ENCODE measurements at regions not wholly inside any gene's neighbourhood (a gene's known extent, or its start where the extent isn't known, plus 50 kb on each side); places are given as distances from the start of the nearest gene placed in this dataset.
"Not testable (repeated sequence)": the region's sequence is repeated elsewhere in the genome, so short reads cannot be mapped to it uniquely, and the experiment has no call there.

- no CpG with 5 or more reads among the region's 17 CpGs for WGBS (ENCODE audit: insufficient coverage, low lambda C conversion rate)
- H3K4me1 ChIP-seq (ENCODE audit: control insufficient read depth, insufficient read depth, low read length), result no peaks in the 10 kb centered on the region
- DNase-seq, result no peak
- no peak overlapping the region for H3K4me3 ChIP-seq (ENCODE audit: low read length)
- H3K27me3 ChIP-seq (ENCODE audit: control insufficient read depth, insufficient read depth, low read length), result no peaks in the 10 kb centered on the region
- H3K27ac ChIP-seq (ENCODE audit: low read length), result no peak overlapping the region
- H3K9me3 ChIP-seq (ENCODE audit: control insufficient read depth, low read depth, low read length), result peaks cover 54% of the 10 kb centered on the region
- H3K36me3 ChIP-seq (ENCODE audit: control insufficient read depth, insufficient read depth, low read length), result no peaks in the 10 kb centered on the region
Measured at GRCh38 chr15:20356444-20356910, 185.1 kb downstream of the GOLGA6L6 start.

GRCh38 chr15:20355256-20355868 lies 186.2 kb downstream of the GOLGA6L6 start:
- 78% methylated on average over 3 of the region's 6 CpGs for WGBS (ENCODE audit: insufficient coverage, low lambda C conversion rate)
- DNase-seq, result no peak
- Histone ChIP-seq H3K36me3 (ENCODE audit: control insufficient read depth, insufficient read depth, low read length) (no peaks in the 10 kb centered on the region), H3K4me3 (ENCODE audit: low read length) (no peak overlapping the region), H3K4me1 (ENCODE audit: control insufficient read depth, insufficient read depth, low read length) (no peaks in the 10 kb centered on the region), H3K27me3 (ENCODE audit: control insufficient read depth, insufficient read depth, low read length) (no peaks in the 10 kb centered on the region), H3K27ac (ENCODE audit: low read length) (no peak overlapping the region), H3K9me3 (ENCODE audit: control insufficient read depth, low read depth, low read length) (peaks cover 65% of the 10 kb centered on the region)

- H3K4me3 ChIP-seq (ENCODE audit: low read length); H3K36me3 ChIP-seq (ENCODE audit: control insufficient read depth, insufficient read depth, low read length); H3K27me3 ChIP-seq (ENCODE audit: control insufficient read depth, insufficient read depth, low read length); DNase-seq; H3K27ac ChIP-seq (ENCODE audit: low read length); H3K4me1 ChIP-seq (ENCODE audit: control insufficient read depth, insufficient read depth, low read length): not testable (repeated sequence)
- H3K9me3 ChIP-seq (ENCODE audit: control insufficient read depth, low read depth, low read length), result peaks cover 70% of the 10 kb centered on the region
- 91% methylated on average over 1 of the region's 5 CpGs for whole genome bisulfite sequencing (ENCODE audit: insufficient coverage, low lambda C conversion rate)
Measured at GRCh38 chr15:20354884-20355223, 186.7 kb downstream of the GOLGA6L6 start.

GRCh38 chr15:20353966-20354883 lies 187.4 kb downstream of the GOLGA6L6 start:
- H3K4me3 ChIP-seq (ENCODE audit: low read length), result no peak overlapping the region
- peaks cover 76% of the 10 kb centered on the region for H3K9me3 ChIP-seq (ENCODE audit: control insufficient read depth, low read depth, low read length)
- H3K4me1 ChIP-seq (ENCODE audit: control insufficient read depth, insufficient read depth, low read length), result no peaks in the 10 kb centered on the region
- no peak for DNase-seq
- H3K36me3 ChIP-seq (ENCODE audit: control insufficient read depth, insufficient read depth, low read length), result no peaks in the 10 kb centered on the region
- no peaks in the 10 kb centered on the region for H3K27me3 ChIP-seq (ENCODE audit: control insufficient read depth, insufficient read depth, low read length)
- no peak overlapping the region for H3K27ac ChIP-seq (ENCODE audit: low read length)
- WGBS (ENCODE audit: insufficient coverage, low lambda C conversion rate), result 80% methylated on average over 1 of the region's 14 CpGs

GRCh38 chr15:20352241-20353200 lies 189.1 kb downstream of the GOLGA6L6 start:
- DNase-seq, result no peak
- H3K4me1 ChIP-seq (ENCODE audit: control insufficient read depth, insufficient read depth, low read length), result no peaks in the 10 kb centered on the region
- H3K4me3 ChIP-seq (ENCODE audit: low read length), result no peak overlapping the region
- H3K27ac ChIP-seq (ENCODE audit: low read length), result no peak overlapping the region
- peaks cover 76% of the 10 kb centered on the region for H3K9me3 ChIP-seq (ENCODE audit: control insufficient read depth, low read depth, low read length)
- H3K36me3 ChIP-seq (ENCODE audit: control insufficient read depth, insufficient read depth, low read length), result no peaks in the 10 kb centered on the region
- no peaks in the 10 kb centered on the region for H3K27me3 ChIP-seq (ENCODE audit: control insufficient read depth, insufficient read depth, low read length)
- 36% methylated on average over 3 of the region's 17 CpGs for WGBS (ENCODE audit: insufficient coverage, low lambda C conversion rate)

GRCh38 chr15:20351448-20351971 lies 190.1 kb downstream of the GOLGA6L6 start:
- no peak for DNase-seq
- Histone ChIP-seq H3K4me3 (ENCODE audit: low read length) (no peak overlapping the region), H3K9me3 (ENCODE audit: control insufficient read depth, low read depth, low read length) (peaks cover 67% of the 10 kb centered on the region), H3K27me3 (ENCODE audit: control insufficient read depth, insufficient read depth, low read length) (no peaks in the 10 kb centered on the region), H3K4me1 (ENCODE audit: control insufficient read depth, insufficient read depth, low read length) (no peaks in the 10 kb centered on the region), H3K27ac (ENCODE audit: low read length) (no peak overlapping the region), H3K36me3 (ENCODE audit: control insufficient read depth, insufficient read depth, low read length) (no peaks in the 10 kb centered on the region)
- no CpG with 5 or more reads among the region's 9 CpGs for WGBS (ENCODE audit: insufficient coverage, low lambda C conversion rate)

- no CpG with 5 or more reads among the region's 13 CpGs for WGBS (ENCODE audit: insufficient coverage, low lambda C conversion rate)
- H3K27ac ChIP-seq (ENCODE audit: low read length), result no peak overlapping the region
Measured at GRCh38 chr15:20349774-20350498, 191.7 kb downstream of the GOLGA6L6 start.

GRCh38 chr15:20348900-20349773 lies 192.5 kb downstream of the GOLGA6L6 start:
- no CpG with 5 or more reads among the region's 18 CpGs for WGBS (ENCODE audit: insufficient coverage, low lambda C conversion rate)
- no peak overlapping the region for H3K27ac ChIP-seq (ENCODE audit: low read length)
- H3K9me3 ChIP-seq (ENCODE audit: control insufficient read depth, low read depth, low read length), result peaks cover 78% of the 10 kb centered on the region
- no peaks in the 10 kb centered on the region for H3K27me3 ChIP-seq (ENCODE audit: control insufficient read depth, insufficient read depth, low read length)
- no peaks in the 10 kb centered on the region for H3K4me1 ChIP-seq (ENCODE audit: control insufficient read depth, insufficient read depth, low read length)
- H3K4me3 ChIP-seq (ENCODE audit: low read length), result no peak overlapping the region
- no peak for DNase-seq
- no peaks in the 10 kb centered on the region for H3K36me3 ChIP-seq (ENCODE audit: control insufficient read depth, insufficient read depth, low read length)

More at GRCh38 chr15:20349774-20350498, 191.7 kb downstream of the GOLGA6L6 start:
- H3K4me1 ChIP-seq (ENCODE audit: control insufficient read depth, insufficient read depth, low read length), result no peaks in the 10 kb centered on the region
- H3K27me3 ChIP-seq (ENCODE audit: control insufficient read depth, insufficient read depth, low read length), result no peaks in the 10 kb centered on the region
- H3K36me3 ChIP-seq (ENCODE audit: control insufficient read depth, insufficient read depth, low read length), result no peaks in the 10 kb centered on the region
- peaks cover 71% of the 10 kb centered on the region for H3K9me3 ChIP-seq (ENCODE audit: control insufficient read depth, low read depth, low read length)
- H3K4me3 ChIP-seq (ENCODE audit: low read length), result no peak overlapping the region
- DNase-seq, result no peak

- Histone ChIP-seq H3K9me3 (ENCODE audit: control insufficient read depth, low read depth, low read length) (peaks cover 83% of the 10 kb centered on the region), H3K27ac (ENCODE audit: low read length) (no peak overlapping the region), H3K36me3 (ENCODE audit: control insufficient read depth, insufficient read depth, low read length) (no peaks in the 10 kb centered on the region), H3K4me1 (ENCODE audit: control insufficient read depth, insufficient read depth, low read length) (no peaks in the 10 kb centered on the region), H3K4me3 (ENCODE audit: low read length) (no peak overlapping the region), H3K27me3 (ENCODE audit: control insufficient read depth, insufficient read depth, low read length) (no peaks in the 10 kb centered on the region)
- no peak for DNase-seq
- 83% methylated on average over 5 of the region's 13 CpGs for WGBS (ENCODE audit: insufficient coverage, low lambda C conversion rate)
Measured at GRCh38 chr15:20348291-20348899, 193.2 kb downstream of the GOLGA6L6 start.

Measured in large intestine (tissue), 3 donors.